HepG2 (cell line): ENCODE measurements at regions not wholly inside any gene's neighbourhood (a gene's known extent, or its start where the extent isn't known, plus 50 kb on each side); places are given as distances from the start of the nearest gene placed in this dataset.

Experiments used
- ATAC-seq: fragments of 200-7000 bp; cut with Tn5 transposase; 3 replicates; pipeline ENCODE4 v1.9.1; 2020; ENCODE audit warnings: mild to moderate bottlenecking, moderate library complexity
- BruUV-seq: library from RNA; stranded (reverse); fragments of 400-500 nt; replicated peaks from 2 replicates; lab custom pipeline; 2021; lab: Mats Ljungman, UMichigan
- CTCF ChIA-PET: fragments of 300-600 bp; formaldehyde crosslinking; extraction: SDS; loops from one replicate; lab custom pipeline; 2021; ENCODE audit warnings: low total read pairs, inconsistent platforms, low intra/inter-chr PET ratio; lab: Yijun Ruan, JAX
- POLR2A ChIA-PET: fragments of 350-600 bp; sonication (Branson Sonifier 250); formaldehyde crosslinking; loops from one replicate; lab custom pipeline; 2020; ENCODE audit warnings: antibody characterized with exemption, inconsistent platforms; lab: Yijun Ruan, JAX
- DNase-seq: peaks from one replicate; pipeline ENCODE4 v3.0.0-alpha.2; 2015; ENCODE audit warnings: low spot score
- FAIRE-seq: peaks from 3 replicates; lab custom pipeline; 2011; peaks lifted over from hg19 to GRCh38; lab: Jason Lieb, UNC
- H2AFZ ChIP-seq: one replicate; pipeline ENCODE4 v1.6.1; 2011; ENCODE audit warnings: low read length, inconsistent platforms
- H3K27ac ChIP-seq: fragments of 300-600 bp; 3 replicates; pipeline ENCODE4 v1.8.0; 2011; ENCODE audit warnings: mixed run types, mild to moderate bottlenecking, mixed read lengths, low read length, inconsistent platforms; ENCODE audit not compliant: insufficient read depth; ENCODE audit errors: extremely low read length
- H3K27me3 ChIP-seq, 2 experiments: fragments of 200-600 bp in 1 of 2; 2 replicates in 1 of 2; 3 replicates in 1 of 2; pipeline versions ENCODE4 v1.6.0 to v1.8.0; 2011; ENCODE audit warnings: low read length in 2 of 2, mild to moderate bottlenecking in 2 of 2, moderate library complexity in 2 of 2, inconsistent platforms in 1 of 2; ENCODE audit not compliant: insufficient read depth in 2 of 2, control insufficient read depth in 1 of 2
- H3K36me3 ChIP-seq, 2 experiments: fragments of 200-600 bp in 1 of 2; replicated peaks in 1 of 2; 2 replicates in 1 of 2; 3 replicates in 1 of 2; pipeline versions ENCODE4 v1.5.1 to v1.8.0; 2011; ENCODE audit warnings: low read length in 2 of 2, inconsistent platforms in 1 of 2; ENCODE audit not compliant: insufficient read depth in 2 of 2, control insufficient read depth in 1 of 2
- H3K4me1 ChIP-seq: 2 replicates; pipeline ENCODE4 v1.5.1; 2012; ENCODE audit warnings: low read length, inconsistent platforms; ENCODE audit not compliant: insufficient read depth
- H3K4me2 ChIP-seq: 2 replicates; pipeline ENCODE4 v1.6.0; 2011; ENCODE audit warnings: low read depth, low read length, inconsistent platforms
- H3K4me3 ChIP-seq, 3 experiments: fragments of 200-600 bp in 1 of 3; sonication (generic), shearing (Covaris generic) in 1 of 3; replicated peaks in 1 of 3; 2 replicates each; pipeline ENCODE4 v1.5.1; 2011 to 2016; ENCODE audit warnings: low read length in 3 of 3, inconsistent platforms in 2 of 3, low read depth in 2 of 3, mild to moderate bottlenecking in 2 of 3, control low read depth in 1 of 3, mixed read lengths in 1 of 3; ENCODE audit not compliant: insufficient read depth in 1 of 3
- H3K79me2 ChIP-seq: one replicate; pipeline ENCODE4 v1.6.1; 2011; ENCODE audit warnings: low read length, inconsistent platforms; ENCODE audit not compliant: insufficient read depth
- H3K9ac ChIP-seq: 2 replicates; pipeline ENCODE4 v1.6.0; 2011; ENCODE audit warnings: mild to moderate bottlenecking, low read depth, low read length, inconsistent platforms; ENCODE audit not compliant: insufficient read depth
- H3K9me3 ChIP-seq: 2 replicates; pipeline ENCODE4 v1.5.1; 2012; ENCODE audit warnings: mild to moderate bottlenecking, low read length
- H4K20me1 ChIP-seq: 2 replicates; pipeline ENCODE4 v1.6.0; 2011; ENCODE audit warnings: inconsistent platforms, mild to moderate bottlenecking, low read length, moderate library complexity; ENCODE audit not compliant: insufficient read depth
- ARID5B ChIP-seq: IDR thresholded peaks from 2 replicates; pipeline ENCODE4 v1.4.0; 2020; ENCODE audit warnings: mild to moderate bottlenecking, missing genetic modification reagents
- MTF2 ChIP-seq: sonication (generic); formaldehyde crosslinking; IDR thresholded peaks from 2 replicates; pipeline ENCODE4 v1.5.0; 2020; ENCODE audit warnings: missing genetic modification reagents, borderline replicate concordance
- NCOA5 ChIP-seq: sonication (generic); formaldehyde crosslinking; IDR thresholded peaks from 2 replicates; pipeline ENCODE4 v1.4.0; 2020; ENCODE audit warnings: missing genetic modification reagents
- NR2F2 ChIP-seq: IDR thresholded peaks from 2 replicates; pipeline ENCODE4 v1.6.1; 2012; ENCODE audit warnings: low read depth, inconsistent platforms, borderline replicate concordance
- REPIN1 ChIP-seq: sonication (generic); formaldehyde crosslinking; IDR thresholded peaks from 2 replicates; pipeline ENCODE4 v1.8.0; 2022; ENCODE audit warnings: missing genetic modification reagents, low read depth, mild to moderate bottlenecking, borderline replicate concordance
- SIN3A ChIP-seq: IDR thresholded peaks from 2 replicates; pipeline ENCODE4 v1.6.1; 2011; ENCODE audit warnings: low read depth, mild to moderate bottlenecking, control low read depth, low read length, borderline replicate concordance
- SOX13 ChIP-seq, 3 experiments: fragments of 450-650 bp in 1 of 3; sonication (generic) in 1 of 3; formaldehyde crosslinking in 1 of 3; IDR thresholded peaks in 2 of 3; conservative IDR thresholded peaks in 1 of 3; 2 replicates each; pipeline versions ENCODE4 v1.5.0 to v1.6.1; 2016 to 2020; ENCODE audit warnings: antibody characterized with exemption in 1 of 3, mild to moderate bottlenecking in 1 of 3, missing compliant biosample characterization in 1 of 3, missing genetic modification reagents in 1 of 3, moderate library complexity in 1 of 3
- SSRP1 ChIP-seq: IDR thresholded peaks from 2 replicates; pipeline ENCODE4 v1.6.1; 2016; ENCODE audit warnings: control low read depth
- ZNF331 ChIP-seq: sonication (generic); formaldehyde crosslinking; IDR thresholded peaks from 2 replicates; pipeline ENCODE4 v1.4.0; 2020; ENCODE audit warnings: missing genetic modification reagents
- ZNF441 ChIP-seq: sonication (generic); formaldehyde crosslinking; IDR thresholded peaks from 2 replicates; pipeline ENCODE4 v1.7.0; 2021; ENCODE audit warnings: missing genetic modification reagents, borderline replicate concordance
- ZNF546 ChIP-seq: sonication (generic); formaldehyde crosslinking; conservative IDR thresholded peaks from 2 replicates; pipeline ENCODE4 v1.8.1; 2023; ENCODE audit warnings: mild to moderate bottlenecking, missing genetic modification reagents
- ZNF577 ChIP-seq: sonication (generic); formaldehyde crosslinking; IDR thresholded peaks from 2 replicates; pipeline ENCODE4 v1.4.0; 2020; ENCODE audit warnings: mild to moderate bottlenecking, low read depth, missing genetic modification reagents, borderline replicate concordance
- ZNF607 ChIP-seq: sonication (generic); formaldehyde crosslinking; IDR thresholded peaks from 2 replicates; pipeline ENCODE4 v1.5.1; 2020; ENCODE audit warnings: missing genetic modification reagents, mild to moderate bottlenecking, borderline replicate concordance
- ZNF629 ChIP-seq: sonication (generic); formaldehyde crosslinking; conservative IDR thresholded peaks from 2 replicates; pipeline ENCODE4 v1.5.0; 2020; ENCODE audit warnings: missing genetic modification reagents
- ZNF766 ChIP-seq: sonication (generic); formaldehyde crosslinking; IDR thresholded peaks from 2 replicates; pipeline ENCODE4 v1.5.0; 2020; ENCODE audit warnings: missing genetic modification reagents, borderline replicate concordance
- ZSCAN29 ChIP-seq: sonication (generic); formaldehyde crosslinking; conservative IDR thresholded peaks from 2 replicates; pipeline ENCODE4 v1.4.0; 2020; ENCODE audit warnings: mild to moderate bottlenecking, missing genetic modification reagents
- WGBS: methylation state at CpG from one replicate; pipeline ENCODE4 v1.1.6; 2017; ENCODE audit warnings: low lambda C conversion rate; 5-methylcytosine and 5-hydroxymethylcytosine counted together
- in situ Hi-C: cut with HindIII; loops from 2 replicates; pipeline ENCODE4 v1.10.0; 2017; ENCODE audit warnings: low pct_unique_long_range_greater_than_20kb; ENCODE audit not compliant: extremely low pct_ligation_motif_present
- intact Hi-C: fragments of 100-400 bp; cut with micrococcal nuclease; formaldehyde crosslinking; loops from one replicate; pipeline ENCODE4 v1.10.0; 2022; ENCODE audit not compliant: unreplicated experiment
- TF ChIP-seq, protein P1 (sequence below): sonication (generic); formaldehyde crosslinking; IDR thresholded peaks from 2 replicates; pipeline ENCODE4 v1.8.0; 2022; ENCODE audit warnings: low read depth, missing genetic modification reagents

DNA sequence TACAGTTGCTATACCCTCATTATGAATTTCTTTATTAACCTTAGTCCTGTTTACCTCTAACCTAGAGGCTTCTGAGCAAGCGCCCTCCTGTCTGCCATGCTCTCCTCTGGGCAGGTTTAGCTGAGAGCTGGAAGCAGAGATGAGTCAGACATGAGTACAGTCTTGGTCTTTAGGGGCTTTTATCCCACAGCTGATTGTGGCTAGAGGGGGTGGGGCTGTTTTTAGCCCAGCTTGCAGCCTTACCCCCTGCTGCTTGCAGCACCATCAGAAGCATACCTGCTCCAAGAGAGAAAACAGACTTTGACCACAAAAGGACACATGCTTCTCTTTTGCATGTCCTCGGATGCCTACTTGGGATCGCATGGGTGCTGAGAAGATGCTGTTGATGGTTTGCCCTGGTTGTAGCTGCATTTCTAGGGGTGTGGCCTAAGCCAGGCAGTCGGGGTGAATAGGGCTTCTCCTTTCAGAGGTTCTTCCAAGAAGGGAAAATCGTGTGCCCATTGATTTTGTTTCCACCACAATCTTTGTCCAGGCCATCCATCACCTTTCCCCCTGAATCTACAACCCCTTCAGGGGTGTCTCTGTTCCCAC, 115.0 kb upstream of the LGALSL start:
- no peak overlapping the region for H3K4me2 ChIP-seq

GRCh38 chr2:64341461-64341860, 112.5 kb upstream of the LGALSL start:
- DNase-seq (no peak), FAIRE-seq (no peak), ATAC-seq (no peak)
- TF ChIP-seq ZSCAN29 (CRISPR knock-in tag) = no peak
- TF ChIP-seq MTF2 (CRISPR knock-in tag) = no peak
- TF ChIP-seq REPIN1 (CRISPR knock-in tag) = no peak
- no peak for TF ChIP-seq ZNF607 (CRISPR knock-in tag)
- no peak for TF ChIP-seq SIN3A
- no peak for TF ChIP-seq NR2F2
- TF ChIP-seq ARID5B (CRISPR knock-in tag) = no peak
- no peak for TF ChIP-seq ZNF577 (CRISPR knock-in tag)
- no peak for TF ChIP-seq ZNF331 (CRISPR knock-in tag)
- no peaks in the 10 kb centered on the region for H3K9me3 ChIP-seq
- ChIA-PET POLR2A (no interaction called here), CTCF (no interaction called here)
- H3K27ac ChIP-seq = no peak overlapping the region
- no peak overlapping the region for H3K4me2 ChIP-seq
- H2AFZ ChIP-seq = no peak overlapping the region
- H3K27me3 ChIP-seq = peaks cover 0 to 21% of the 10 kb centered on the region in 2 experiments; a peak in 2 of 5 replicates
- H3K4me3 ChIP-seq = no peak overlapping the region
- intact Hi-C loops (no loop called here), in situ Hi-C loops (no loop called here)
- no peaks in the 10 kb centered on the region for H3K4me1 ChIP-seq
- WGBS = 56% methylated on average over 6 of the region's 6 CpGs
- H3K9ac ChIP-seq = no peak overlapping the region
- H3K79me2 ChIP-seq = no peaks in the 10 kb centered on the region
- no peaks in the 10 kb centered on the region for H3K36me3 ChIP-seq
- no TSS peak for BruUV-seq
- H4K20me1 ChIP-seq = no peaks in the 10 kb centered on the region

More for the DNA sequence above, 115.0 kb upstream of the LGALSL start:
- Histone ChIP-seq H3K79me2 (no peaks in the 10 kb centered on the region), H3K4me1 (no peaks in the 10 kb centered on the region), H3K36me3 (no peaks in the 10 kb centered on the region), H2AFZ (no peak overlapping the region), H3K4me3 (no peak overlapping the region), H4K20me1 (no peaks in the 10 kb centered on the region), H3K27me3 (peaks cover 0 to 17% of the 10 kb centered on the region in 2 experiments; a peak in 2 of 5 replicates), H3K9ac (no peak overlapping the region), H3K9me3 (no peaks in the 10 kb centered on the region), H3K27ac (no peak overlapping the region)
- no TSS peak for BruUV-seq
- CTCF ChIA-PET = no interaction called here
- in situ Hi-C loops (loop anchor here (10.0 kb wide), 3 partner anchors 296 to 1236 kb away; no protein-coding TSS in a partner anchor), intact Hi-C loops (no loop called here)
- WGBS = 10% methylated on average over 5 of the region's 5 CpGs
- FAIRE-seq (no peak), ATAC-seq (no peak), DNase-seq (no peak)
- POLR2A ChIA-PET = no interaction called here
- TF ChIP-seq SOX13 (IDR thresholded peaks at IDR 0.05) (no peak), SOX13 (CRISPR knock-in tag; conservative IDR thresholded peaks at IDR 0.05 in 1 of 2, IDR thresholded peaks at IDR 0.05 in 1 of 2) (no peak), NCOA5 (no peak), ZNF441 (CRISPR knock-in tag) (no peak), SSRP1 (CRISPR knock-in tag) (no peak), ZNF629 (CRISPR knock-in tag) (no peak), ZNF766 (CRISPR knock-in tag) (no peak), ZNF546 (CRISPR knock-in tag) (no peak)
- TF ChIP-seq, protein P1, sequence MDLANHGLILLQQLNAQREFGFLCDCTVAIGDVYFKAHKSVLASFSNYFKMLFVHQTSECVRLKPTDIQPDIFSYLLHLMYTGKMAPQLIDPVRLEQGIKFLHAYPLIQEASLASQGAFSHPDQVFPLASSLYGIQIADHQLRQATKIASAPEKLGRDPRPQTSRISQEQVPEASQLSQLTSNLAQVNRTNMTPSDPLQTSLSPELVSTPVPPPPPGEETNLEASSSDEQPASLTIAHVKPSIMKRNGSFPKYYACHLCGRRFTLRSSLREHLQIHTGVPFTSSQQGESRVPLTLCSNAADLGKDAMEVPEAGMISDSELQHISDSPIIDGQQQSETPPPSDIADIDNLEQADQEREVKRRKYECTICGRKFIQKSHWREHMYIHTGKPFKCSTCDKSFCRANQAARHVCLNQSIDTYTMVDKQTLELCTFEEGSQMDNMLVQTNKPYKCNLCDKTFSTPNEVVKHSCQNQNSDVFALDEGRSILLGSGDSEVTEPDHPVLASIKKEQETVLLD (CRISPR knock-in tag) = no peak
